Central memory CD4-positive, alpha-beta T cell (primary cell): ENCODE measurements at regions not wholly inside any gene's neighbourhood (a gene's known extent, or its start where the extent isn't known, plus 50 kb on each side); places are given as distances from the start of the nearest gene placed in this dataset.
"Not testable (repeated sequence)": the region's sequence is repeated elsewhere in the genome, so short reads cannot be mapped to it uniquely, and the experiment has no call there.

Experiments used
- DNase-seq: peaks from one replicate; pipeline ENCODE4 v3.0.0; 2022

GRCh38 chrX:74251006-74251930 lies 52.7 kb upstream of the ZCCHC13 start:
- no peak for DNase-seq

GRCh38 chrX:74250574-74250973 lies 53.4 kb upstream of the ZCCHC13 start:
- no peak for DNase-seq

GRCh38 chrX:74249963-74250362 lies 54.0 kb upstream of the ZCCHC13 start:
- DNase-seq: no peak

- DNase-seq: no peak
Observed at GRCh38 chrX:74248889-74249288, 55.1 kb upstream of the ZCCHC13 start.

GRCh38 chrX:74246524-74246923 lies 57.5 kb upstream of the ZCCHC13 start:
- DNase-seq: no peak

- no peak for DNase-seq
Observed at GRCh38 chrX:74242484-74243138, 61.4 kb upstream of the ZCCHC13 start.

GRCh38 chrX:74242050-74242449 lies 61.9 kb upstream of the ZCCHC13 start:
- DNase-seq: no peak

- no peak for DNase-seq
Observed at GRCh38 chrX:74238771-74239170, 65.2 kb upstream of the ZCCHC13 start.

GRCh38 chrX:74234818-74235217 lies 69.2 kb upstream of the ZCCHC13 start:
- no peak for DNase-seq

GRCh38 chrX:74232859-74233258 lies 71.1 kb upstream of the ZCCHC13 start:
- DNase-seq: no peak

- DNase-seq: no peak
Observed at GRCh38 chrX:74231625-74232024, 72.4 kb upstream of the ZCCHC13 start.

GRCh38 chrX:74230094-74230493 lies 73.9 kb upstream of the ZCCHC13 start:
- DNase-seq: no peak

- DNase-seq: no peak
Observed at GRCh38 chrX:74225111-74225510, 78.9 kb upstream of the ZCCHC13 start.

GRCh38 chrX:74220277-74220676 lies 83.7 kb upstream of the ZCCHC13 start:
- no peak for DNase-seq

GRCh38 chrX:74218895-74219294 lies 85.1 kb upstream of the ZCCHC13 start:
- DNase-seq: no peak

- DNase-seq: no peak
Observed at GRCh38 chrX:74216421-74216820, 87.6 kb upstream of the ZCCHC13 start.

GRCh38 chrX:74211911-74212310 lies 92.1 kb upstream of the ZCCHC13 start:
- DNase-seq: no peak

GRCh38 chrX:74207539-74207938 lies 96.4 kb upstream of the ZCCHC13 start:
- no peak for DNase-seq

GRCh38 chrX:74195605-74196004 lies 108.4 kb upstream of the ZCCHC13 start:
- DNase-seq: no peak

GRCh38 chrX:74195120-74195519 lies 108.9 kb upstream of the ZCCHC13 start:
- DNase-seq: no peak

- no peak for DNase-seq
Observed at GRCh38 chrX:74187211-74187610, 116.8 kb upstream of the ZCCHC13 start.

- not testable (repeated sequence) for DNase-seq
Observed at GRCh38 chrX:74183047-74183446, 120.9 kb upstream of the ZCCHC13 start.

GRCh38 chrX:74181976-74182375 lies 122.0 kb upstream of the ZCCHC13 start:
- not testable (repeated sequence) for DNase-seq

GRCh38 chrX:74180716-74181115 lies 123.3 kb upstream of the ZCCHC13 start:
- DNase-seq: no peak
